DMS153 treated with DMSO at 0.1 percent for 48 hours (cell line): ENCODE measurements at regions not wholly inside any gene's neighbourhood (a gene's known extent, or its start where the extent isn't known, plus 50 kb on each side); places are given as distances from the start of the nearest gene placed in this dataset.

Source experiments
- DNase-seq: peaks from one replicate; lab custom pipeline; 2025; ENCODE audit not compliant: unreplicated experiment; lab: John Stamatoyannopoulos, UW

- DNase-seq = no peak
Measured at GRCh38 chr5:105963696-105964255, 1707.0 kb downstream of the EFNA5 start.

- DNase-seq = no peak
Measured at GRCh38 chr5:105961572-105961971, 1709.2 kb downstream of the EFNA5 start.

- no peak for DNase-seq
Measured at GRCh38 chr5:105956456-105957196, 1714.1 kb downstream of the EFNA5 start.

GRCh38 chr5:105954341-105954740 is 1716.4 kb downstream of the EFNA5 start:
- DNase-seq = no peak

- peak; percentile 71 for DNase-seq
Measured at GRCh38 chr5:105953616-105954015, 1717.1 kb downstream of the EFNA5 start.

GRCh38 chr5:105952875-105953274 is 1717.9 kb downstream of the EFNA5 start:
- peak; percentile 65 for DNase-seq

GRCh38 chr5:105947461-105947860 is 1723.3 kb downstream of the EFNA5 start:
- no peak for DNase-seq

- no peak for DNase-seq
Measured at GRCh38 chr5:105945203-105945972, 1725.3 kb downstream of the EFNA5 start.

- DNase-seq = no peak
Measured at GRCh38 chr5:105940181-105940580, 1730.6 kb downstream of the EFNA5 start.

- no peak for DNase-seq
Measured at GRCh38 chr5:105934171-105934570, 1736.6 kb downstream of the EFNA5 start.

GRCh38 chr5:105931881-105932421 is 1738.8 kb downstream of the EFNA5 start:
- no peak for DNase-seq

- no peak for DNase-seq
Measured at GRCh38 chr5:105929858-105930257, 1740.9 kb downstream of the EFNA5 start.

- DNase-seq = no peak
Measured at GRCh38 chr5:105924366-105924765, 1746.4 kb downstream of the EFNA5 start.

- DNase-seq = no peak
Measured at GRCh38 chr5:105922574-105922973, 1748.2 kb downstream of the EFNA5 start.

GRCh38 chr5:105922080-105922479 is 1748.7 kb downstream of the EFNA5 start:
- DNase-seq = no peak

- DNase-seq = no peak
Measured at GRCh38 chr5:105917189-105917588, 1753.5 kb downstream of the EFNA5 start.

- DNase-seq = no peak
Measured at GRCh38 chr5:105907016-105907415, 1763.7 kb downstream of the EFNA5 start.

GRCh38 chr5:105905392-105905791 is 1765.3 kb downstream of the EFNA5 start:
- no peak for DNase-seq

- DNase-seq = no peak
Measured at GRCh38 chr5:105903069-105903468, 1767.7 kb downstream of the EFNA5 start.

- no peak for DNase-seq
Measured at GRCh38 chr5:105899726-105900125, 1771.0 kb downstream of the EFNA5 start.

- no peak for DNase-seq
Measured at GRCh38 chr5:105898183-105898582, 1772.6 kb downstream of the EFNA5 start.

- DNase-seq = no peak
Measured at GRCh38 chr5:105885266-105885665, 1785.5 kb downstream of the EFNA5 start.
